Caco-2 (cell line): ENCODE measurements at regions not wholly inside any gene's neighbourhood (a gene's known extent, or its start where the extent isn't known, plus 50 kb on each side); places are given as distances from the start of the nearest gene placed in this dataset.

Experiments used
- BruUV-seq: library from RNA; stranded (reverse); fragments of 400-500 nt; replicated peaks from 2 replicates; lab custom pipeline; 2021; lab: Mats Ljungman, UMichigan
- CTCF ChIA-PET: fragments of 300-600 bp; sonication (Branson Sonifier 250); formaldehyde crosslinking; loops from one replicate; lab custom pipeline; 2022; ENCODE audit warnings: antibody characterized with exemption; lab: Charles Lee
- POLR2A ChIA-PET: fragments of 300-600 bp; sonication (Branson Sonifier 250); formaldehyde crosslinking; loops from one replicate; lab custom pipeline; 2022; ENCODE audit warnings: antibody characterized with exemption; lab: Charles Lee
- DNase-seq, 2 experiments: peaks; one replicate each; pipeline versions ENCODE4 v3.0.0 to v3.0.0-alpha.2; 2020 to 2022
- H3K27me3 ChIP-seq: replicated peaks from 2 replicates; pipeline ENCODE4 v1.6.0; 2011; ENCODE audit warnings: low read length; ENCODE audit not compliant: control insufficient read depth, insufficient read depth
- H3K36me3 ChIP-seq: 2 replicates; pipeline ENCODE4 v1.5.1; 2011; ENCODE audit warnings: low read length; ENCODE audit not compliant: control insufficient read depth, insufficient read depth
- H3K4me1 ChIP-seq: fragments of 250-450 bp; sonication (Bioruptor Pico); 2 replicates; pipeline ENCODE4 v1.5.1; 2020; ENCODE audit warnings: mild to moderate bottlenecking
- H3K4me3 ChIP-seq: 2 replicates; pipeline ENCODE4 v1.5.1; 2011; ENCODE audit warnings: low read depth, mild to moderate bottlenecking, control low read depth, low read length
- H3K9me3 ChIP-seq: fragments of 250-450 bp; sonication (Bioruptor Pico); 2 replicates; pipeline ENCODE4 v1.5.1; 2020; ENCODE audit warnings: mild to moderate bottlenecking, moderate library complexity
- H3K27ac Mint-ChIP-seq: one replicate; pipeline ENCODE4 v1.8.0; 2022; ENCODE audit warnings: mixed read lengths; ENCODE audit not compliant: unreplicated experiment
- H3K27me3 Mint-ChIP-seq: one replicate; pipeline ENCODE4 v1.8.0; 2022; ENCODE audit warnings: mixed read lengths; ENCODE audit not compliant: insufficient read depth, unreplicated experiment
- H3K36me3 Mint-ChIP-seq: one replicate; pipeline ENCODE4 v1.8.0; 2022; ENCODE audit warnings: mild to moderate bottlenecking, mixed read lengths; ENCODE audit not compliant: insufficient read depth, unreplicated experiment
- H3K4me1 Mint-ChIP-seq: one replicate; pipeline ENCODE4 v1.8.0; 2022; ENCODE audit warnings: low read depth, mixed read lengths; ENCODE audit not compliant: unreplicated experiment
- H3K4me3 Mint-ChIP-seq: one replicate; pipeline ENCODE4 v1.8.0; 2022; ENCODE audit warnings: mild to moderate bottlenecking, moderate library complexity, mixed read lengths; ENCODE audit not compliant: unreplicated experiment
- H3K9me3 Mint-ChIP-seq: one replicate; pipeline ENCODE4 v1.8.0; 2022; ENCODE audit warnings: mixed read lengths; ENCODE audit not compliant: unreplicated experiment
- intact Hi-C: fragments of 100-400 bp; cut with micrococcal nuclease; formaldehyde crosslinking; loops from one replicate; pipeline ENCODE4 v1.10.0; 2022; ENCODE audit not compliant: unreplicated experiment
- TF ChIP-seq, protein P1 (sequence below), 2 experiments: fragments of 200-600 bp in 1 of 2; IDR thresholded peaks; 1 replicate in 1 of 2; 2 replicates in 1 of 2; pipeline versions ENCODE4 v1.5.1 to v1.8.0; 2011 to 2022; ENCODE audit warnings: antibody characterized with exemption in 1 of 2, control low read depth in 1 of 2, inconsistent platforms in 1 of 2, low read depth in 1 of 2, low read length in 1 of 2, mild to moderate bottlenecking in 1 of 2, moderate library complexity in 1 of 2; ENCODE audit not compliant: insufficient read depth in 1 of 2, severe bottlenecking in 1 of 2, unreplicated experiment in 1 of 2

GRCh38 chr3:59660852-59661625, 611.2 kb upstream of the CFAP20DC start:
- intact Hi-C loops, result loop anchor here (1.0 kb wide), 1 partner anchor 196 kb away; no protein-coding TSS in a partner anchor
- H3K27ac Mint-ChIP-seq, result no peak overlapping the region
- H3K27me3 Mint-ChIP-seq, result peaks cover 3% of the 10 kb centered on the region
- Histone ChIP-seq H3K36me3 (no peaks in the 10 kb centered on the region), H3K9me3 (no peaks in the 10 kb centered on the region), H3K27me3 (no peaks in the 10 kb centered on the region), H3K4me3 (no peak overlapping the region), H3K4me1 (peaks cover 18% of the 10 kb centered on the region)
- no peaks in the 10 kb centered on the region for H3K9me3 Mint-ChIP-seq
- H3K36me3 Mint-ChIP-seq, result peaks cover 7% of the 10 kb centered on the region
- no peak overlapping the region for H3K4me3 Mint-ChIP-seq
- no TSS peak for BruUV-seq
- no peak for DNase-seq
- ChIA-PET POLR2A (no interaction called here), CTCF (no interaction called here)
- TF ChIP-seq, protein P1, sequence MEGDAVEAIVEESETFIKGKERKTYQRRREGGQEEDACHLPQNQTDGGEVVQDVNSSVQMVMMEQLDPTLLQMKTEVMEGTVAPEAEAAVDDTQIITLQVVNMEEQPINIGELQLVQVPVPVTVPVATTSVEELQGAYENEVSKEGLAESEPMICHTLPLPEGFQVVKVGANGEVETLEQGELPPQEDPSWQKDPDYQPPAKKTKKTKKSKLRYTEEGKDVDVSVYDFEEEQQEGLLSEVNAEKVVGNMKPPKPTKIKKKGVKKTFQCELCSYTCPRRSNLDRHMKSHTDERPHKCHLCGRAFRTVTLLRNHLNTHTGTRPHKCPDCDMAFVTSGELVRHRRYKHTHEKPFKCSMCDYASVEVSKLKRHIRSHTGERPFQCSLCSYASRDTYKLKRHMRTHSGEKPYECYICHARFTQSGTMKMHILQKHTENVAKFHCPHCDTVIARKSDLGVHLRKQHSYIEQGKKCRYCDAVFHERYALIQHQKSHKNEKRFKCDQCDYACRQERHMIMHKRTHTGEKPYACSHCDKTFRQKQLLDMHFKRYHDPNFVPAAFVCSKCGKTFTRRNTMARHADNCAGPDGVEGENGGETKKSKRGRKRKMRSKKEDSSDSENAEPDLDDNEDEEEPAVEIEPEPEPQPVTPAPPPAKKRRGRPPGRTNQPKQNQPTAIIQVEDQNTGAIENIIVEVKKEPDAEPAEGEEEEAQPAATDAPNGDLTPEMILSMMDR (IDR thresholded peaks at IDR 0.05; ENCODE audit: insufficient read depth in 1 of 2, low read depth in 1 of 2, low read length in 1 of 2, severe bottlenecking in 1 of 2, unreplicated experiment in 1 of 2), result no peak
- H3K4me1 Mint-ChIP-seq, result peaks cover 16% of the 10 kb centered on the region

GRCh38 chr3:59660376-59660775, 610.6 kb upstream of the CFAP20DC start:
- H3K4me1 Mint-ChIP-seq, result peaks cover 16% of the 10 kb centered on the region
- no peak overlapping the region for H3K27ac Mint-ChIP-seq
- TF ChIP-seq, protein P1 (IDR thresholded peaks at IDR 0.05; ENCODE audit: insufficient read depth in 1 of 2, low read depth in 1 of 2, low read length in 1 of 2, severe bottlenecking in 1 of 2, unreplicated experiment in 1 of 2), result no peak
- CTCF ChIA-PET, result no interaction called here
- H3K27me3 Mint-ChIP-seq, result peaks cover 3% of the 10 kb centered on the region
- peaks cover 7% of the 10 kb centered on the region for H3K36me3 Mint-ChIP-seq
- no peak overlapping the region for H3K4me3 Mint-ChIP-seq
- Histone ChIP-seq H3K9me3 (no peaks in the 10 kb centered on the region), H3K4me1 (peaks cover 17% of the 10 kb centered on the region), H3K36me3 (no peaks in the 10 kb centered on the region), H3K4me3 (no peak overlapping the region), H3K27me3 (no peaks in the 10 kb centered on the region)
- intact Hi-C loops, result loop anchor here (1.0 kb wide), 1 partner anchor 197 kb away; no protein-coding TSS in a partner anchor
- DNase-seq, result no peak
- BruUV-seq, result no TSS peak
- no peaks in the 10 kb centered on the region for H3K9me3 Mint-ChIP-seq
- POLR2A ChIA-PET, result no interaction called here

- Mint-ChIP-seq H3K36me3 (peaks cover 7% of the 10 kb centered on the region), H3K27ac (no peak overlapping the region), H3K9me3 (no peaks in the 10 kb centered on the region), H3K4me3 (no peak overlapping the region), H3K27me3 (peaks cover 3% of the 10 kb centered on the region), H3K4me1 (peaks cover 16% of the 10 kb centered on the region)
- POLR2A ChIA-PET, result no interaction called here
- TF ChIP-seq, protein P1 (IDR thresholded peaks at IDR 0.05; ENCODE audit: insufficient read depth in 1 of 2, low read depth in 1 of 2, low read length in 1 of 2, severe bottlenecking in 1 of 2, unreplicated experiment in 1 of 2), result no peak
- Histone ChIP-seq H3K9me3 (no peaks in the 10 kb centered on the region), H3K4me3 (no peak overlapping the region), H3K4me1 (peaks cover 13% of the 10 kb centered on the region), H3K36me3 (no peaks in the 10 kb centered on the region), H3K27me3 (no peaks in the 10 kb centered on the region)
- BruUV-seq, result no TSS peak
- intact Hi-C loops, result loop anchor here (1.0 kb wide), 1 partner anchor 198 kb away; no protein-coding TSS in a partner anchor
- CTCF ChIA-PET, result no interaction called here
- no peak for DNase-seq
Observed at GRCh38 chr3:59659755-59660154, 609.9 kb upstream of the CFAP20DC start.
